ENCODE measurements at regions not wholly inside any gene's neighbourhood (a gene's known extent, or its start where the extent isn't known, plus 50 kb on each side); places are given as distances from the start of the nearest gene placed in this dataset.
A peak's percentile ranks its signal among the peaks of the same experiment; 100 is the strongest.
"Not testable (repeated sequence)": the region's sequence is repeated elsewhere in the genome, so short reads cannot be mapped to it uniquely, and the experiment has no call there.

GRCh38 chr17:20653391-20653790 lies 73.9 kb downstream of the CDRT15L2 start:
- intact Hi-C loops (cut with micrococcal nuclease); BruUV-seq (replicated peaks); H3K4me2 ChIP-seq (ENCODE audit: low read length); H3F3A ChIP-seq (ENCODE audit: low read length, unreplicated experiment); DNase-seq; CTCF ChIA-PET; H3K9me2 ChIP-seq (replicated peaks; ENCODE audit: low read length); H3K4me1 ChIP-seq (ENCODE audit: insufficient read depth, low read length); H2AFZ ChIP-seq (ENCODE audit: low read length); ATAC-seq; POLR2A ChIA-PET (ENCODE audit: unreplicated experiment); H3K36me3 ChIP-seq (ENCODE audit: low read depth, low read length); H3K9ac ChIP-seq (ENCODE audit: low read length); H3K9me3 ChIP-seq (ENCODE audit: low read length); H3K79me2 ChIP-seq (ENCODE audit: low read length); H3K4me3 ChIP-seq (ENCODE audit: low read length); H4K20me1 ChIP-seq (ENCODE audit: low read length); H3K27ac ChIP-seq (ENCODE audit: low read length): not testable (repeated sequence)
- H3K27me3 ChIP-seq (ENCODE audit: low read length) = peaks cover 26% of the 10 kb centered on the region

DNA sequence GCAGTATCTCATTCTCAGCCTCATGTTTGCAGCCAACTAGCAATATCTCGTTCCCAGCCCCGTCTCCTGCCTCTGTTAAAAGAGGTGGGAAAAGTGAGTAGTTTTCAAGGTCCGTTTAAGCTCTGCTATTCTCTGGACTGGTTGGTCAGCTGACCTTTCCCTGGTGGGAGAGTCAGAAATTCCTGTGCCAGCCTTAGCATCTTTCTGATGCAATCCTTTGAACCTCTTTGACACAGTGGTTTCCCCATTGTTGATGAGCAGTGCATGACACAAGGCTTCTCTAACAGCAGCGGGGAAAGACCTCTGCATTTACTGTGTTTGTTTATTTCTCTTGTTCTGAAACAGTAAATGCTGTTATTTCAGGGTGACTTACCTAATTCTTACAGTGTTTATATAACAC lies 74.6 kb downstream of the CDRT15L2 start:
- H3K4me1 ChIP-seq (ENCODE audit: insufficient read depth, low read length); H3K4me3 ChIP-seq (ENCODE audit: low read length); H3K9ac ChIP-seq (ENCODE audit: low read length); H3K9me2 ChIP-seq (replicated peaks; ENCODE audit: low read length); H3K4me2 ChIP-seq (ENCODE audit: low read length); CTCF ChIA-PET; ATAC-seq; H3K79me2 ChIP-seq (ENCODE audit: low read length); H4K20me1 ChIP-seq (ENCODE audit: low read length); BruUV-seq (replicated peaks); intact Hi-C loops (cut with micrococcal nuclease); POLR2A ChIA-PET (ENCODE audit: unreplicated experiment); H3K27ac ChIP-seq (ENCODE audit: low read length); H3K36me3 ChIP-seq (ENCODE audit: low read depth, low read length); H3K9me3 ChIP-seq (ENCODE audit: low read length); H3F3A ChIP-seq (ENCODE audit: low read length, unreplicated experiment); H2AFZ ChIP-seq (ENCODE audit: low read length); DNase-seq: not testable (repeated sequence)
- H3K27me3 ChIP-seq (ENCODE audit: low read length) = peaks cover 25% of the 10 kb centered on the region

DNA sequence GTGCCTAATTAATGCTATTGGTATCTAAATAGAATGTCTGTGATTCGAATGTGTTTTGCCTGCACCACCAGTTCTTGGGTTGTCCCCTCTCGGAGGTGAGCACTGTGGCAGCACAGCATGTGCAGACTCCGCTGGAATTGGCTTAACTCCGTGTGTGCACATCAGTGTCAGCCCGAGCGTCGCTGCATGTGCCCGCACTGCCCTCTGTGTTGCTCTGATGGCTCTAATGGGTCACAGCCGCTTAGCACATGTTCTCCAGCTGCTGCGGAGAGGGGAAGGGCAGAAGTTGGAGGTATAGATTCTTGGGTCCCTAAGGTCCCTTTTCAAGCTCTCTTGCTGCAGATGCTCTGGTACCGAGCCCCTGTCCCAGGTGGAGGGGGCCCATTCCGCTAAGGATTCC lies 75.1 kb downstream of the CDRT15L2 start:
- H3K27ac ChIP-seq (ENCODE audit: low read length); H3K9ac ChIP-seq (ENCODE audit: low read length); H3K9me3 ChIP-seq (ENCODE audit: low read length); H4K20me1 ChIP-seq (ENCODE audit: low read length); CTCF ChIA-PET; POLR2A ChIA-PET (ENCODE audit: unreplicated experiment); H3F3A ChIP-seq (ENCODE audit: low read length, unreplicated experiment); BruUV-seq (replicated peaks); H3K9me2 ChIP-seq (replicated peaks; ENCODE audit: low read length); DNase-seq; H3K4me3 ChIP-seq (ENCODE audit: low read length); ATAC-seq; H3K79me2 ChIP-seq (ENCODE audit: low read length); H2AFZ ChIP-seq (ENCODE audit: low read length); H3K36me3 ChIP-seq (ENCODE audit: low read depth, low read length); H3K4me1 ChIP-seq (ENCODE audit: insufficient read depth, low read length); H3K4me2 ChIP-seq (ENCODE audit: low read length); intact Hi-C loops (cut with micrococcal nuclease): not testable (repeated sequence)
- peaks cover 21% of the 10 kb centered on the region for H3K27me3 ChIP-seq (ENCODE audit: low read length)

GRCh38 chr17:20665103-20665955 lies 85.8 kb downstream of the CDRT15L2 start:
- H3K9me2 ChIP-seq (replicated peaks; ENCODE audit: low read length); H3K9me3 ChIP-seq (ENCODE audit: low read length); H3K79me2 ChIP-seq (ENCODE audit: low read length); H3K27ac ChIP-seq (ENCODE audit: low read length); H3K4me3 ChIP-seq (ENCODE audit: low read length); H3F3A ChIP-seq (ENCODE audit: low read length, unreplicated experiment); H3K36me3 ChIP-seq (ENCODE audit: low read depth, low read length); H4K20me1 ChIP-seq (ENCODE audit: low read length); H3K4me1 ChIP-seq (ENCODE audit: insufficient read depth, low read length); H3K27me3 ChIP-seq (ENCODE audit: low read length); CTCF ChIA-PET; H2AFZ ChIP-seq (ENCODE audit: low read length); BruUV-seq (replicated peaks); POLR2A ChIA-PET (ENCODE audit: unreplicated experiment); H3K9ac ChIP-seq (ENCODE audit: low read length); intact Hi-C loops (cut with micrococcal nuclease): not testable (repeated sequence)
- ATAC-seq (peak; percentile 77), DNase-seq (peak; percentile 7)
- peak overlapping the region; percentile 33; the same call in 1 of the 2 replicates for H3K4me2 ChIP-seq (ENCODE audit: low read length)

DNA sequence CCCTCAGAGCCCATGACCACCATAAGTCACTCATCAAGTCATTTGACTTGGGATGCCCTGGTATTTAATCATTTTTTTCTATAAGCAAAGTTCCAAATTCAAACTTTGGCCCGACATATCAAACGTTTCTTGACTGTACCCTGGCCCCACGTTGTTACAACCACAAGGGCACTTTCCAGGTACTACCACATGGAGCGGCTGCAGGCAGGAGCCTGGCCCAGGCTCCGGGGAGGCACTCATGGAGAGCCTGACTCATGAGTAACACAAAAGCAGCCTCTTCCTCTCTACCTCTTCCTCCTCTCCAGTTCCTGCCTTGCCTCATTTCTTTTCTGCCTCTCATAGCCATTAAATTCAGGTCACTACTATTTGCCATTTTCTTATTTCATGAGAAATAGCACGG lies 87.2 kb downstream of the CDRT15L2 start:
- H3K27ac ChIP-seq (ENCODE audit: low read length); DNase-seq; H2AFZ ChIP-seq (ENCODE audit: low read length); H3K4me1 ChIP-seq (ENCODE audit: insufficient read depth, low read length); H3K4me2 ChIP-seq (ENCODE audit: low read length); H3K36me3 ChIP-seq (ENCODE audit: low read depth, low read length); H3K79me2 ChIP-seq (ENCODE audit: low read length); POLR2A ChIA-PET (ENCODE audit: unreplicated experiment); H3F3A ChIP-seq (ENCODE audit: low read length, unreplicated experiment); H3K9ac ChIP-seq (ENCODE audit: low read length); intact Hi-C loops (cut with micrococcal nuclease); H3K27me3 ChIP-seq (ENCODE audit: low read length); H3K9me2 ChIP-seq (replicated peaks; ENCODE audit: low read length); ATAC-seq; H3K9me3 ChIP-seq (ENCODE audit: low read length); CTCF ChIA-PET; H3K4me3 ChIP-seq (ENCODE audit: low read length); BruUV-seq (replicated peaks); H4K20me1 ChIP-seq (ENCODE audit: low read length): not testable (repeated sequence)

DNA sequence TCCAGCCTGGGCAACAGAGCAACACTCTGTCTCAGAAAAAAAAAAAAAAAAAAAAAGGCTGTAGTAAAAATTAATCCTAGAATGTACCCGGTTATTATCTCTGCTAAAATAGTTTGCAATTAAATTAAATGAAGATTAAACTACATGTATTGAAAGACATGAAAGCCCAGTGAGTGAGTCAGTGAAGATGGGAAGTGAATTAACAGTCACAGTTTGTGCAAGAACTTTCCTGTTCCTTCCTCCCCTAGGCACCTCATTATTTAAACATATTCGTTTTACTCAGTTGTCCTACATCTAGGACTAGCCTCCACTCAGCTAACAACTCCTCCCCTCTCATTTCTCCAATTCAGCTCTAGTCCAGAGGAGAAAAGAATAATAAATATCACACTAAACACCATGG lies 88.2 kb downstream of the CDRT15L2 start:
- DNase-seq; H2AFZ ChIP-seq (ENCODE audit: low read length); H3F3A ChIP-seq (ENCODE audit: low read length, unreplicated experiment); H3K27me3 ChIP-seq (ENCODE audit: low read length); H3K9ac ChIP-seq (ENCODE audit: low read length); POLR2A ChIA-PET (ENCODE audit: unreplicated experiment); ATAC-seq; H3K36me3 ChIP-seq (ENCODE audit: low read depth, low read length); H3K4me2 ChIP-seq (ENCODE audit: low read length); H3K4me3 ChIP-seq (ENCODE audit: low read length); H3K79me2 ChIP-seq (ENCODE audit: low read length); H3K4me1 ChIP-seq (ENCODE audit: insufficient read depth, low read length); BruUV-seq (replicated peaks); H3K27ac ChIP-seq (ENCODE audit: low read length); intact Hi-C loops (cut with micrococcal nuclease); CTCF ChIA-PET; H4K20me1 ChIP-seq (ENCODE audit: low read length); H3K9me3 ChIP-seq (ENCODE audit: low read length); H3K9me2 ChIP-seq (replicated peaks; ENCODE audit: low read length): not testable (repeated sequence)

GRCh38 chr17:20668316-20668715 lies 88.8 kb downstream of the CDRT15L2 start:
- H3K4me3 ChIP-seq (ENCODE audit: low read length); H3K36me3 ChIP-seq (ENCODE audit: low read depth, low read length); H3F3A ChIP-seq (ENCODE audit: low read length, unreplicated experiment); H3K4me2 ChIP-seq (ENCODE audit: low read length); H3K27ac ChIP-seq (ENCODE audit: low read length); BruUV-seq (replicated peaks); H3K9me3 ChIP-seq (ENCODE audit: low read length); H3K79me2 ChIP-seq (ENCODE audit: low read length); H4K20me1 ChIP-seq (ENCODE audit: low read length); H3K9me2 ChIP-seq (replicated peaks; ENCODE audit: low read length); intact Hi-C loops (cut with micrococcal nuclease); H3K27me3 ChIP-seq (ENCODE audit: low read length); H3K4me1 ChIP-seq (ENCODE audit: insufficient read depth, low read length); CTCF ChIA-PET; H3K9ac ChIP-seq (ENCODE audit: low read length); H2AFZ ChIP-seq (ENCODE audit: low read length); ATAC-seq; POLR2A ChIA-PET (ENCODE audit: unreplicated experiment): not testable (repeated sequence)
- peak; percentile 29 for DNase-seq
